ENCODE measurements at regions not wholly inside any gene's neighbourhood (a gene's known extent, or its start where the extent isn't known, plus 50 kb on each side); places are given as distances from the start of the nearest gene placed in this dataset.

- TF ChIP-seq, protein P1, sequence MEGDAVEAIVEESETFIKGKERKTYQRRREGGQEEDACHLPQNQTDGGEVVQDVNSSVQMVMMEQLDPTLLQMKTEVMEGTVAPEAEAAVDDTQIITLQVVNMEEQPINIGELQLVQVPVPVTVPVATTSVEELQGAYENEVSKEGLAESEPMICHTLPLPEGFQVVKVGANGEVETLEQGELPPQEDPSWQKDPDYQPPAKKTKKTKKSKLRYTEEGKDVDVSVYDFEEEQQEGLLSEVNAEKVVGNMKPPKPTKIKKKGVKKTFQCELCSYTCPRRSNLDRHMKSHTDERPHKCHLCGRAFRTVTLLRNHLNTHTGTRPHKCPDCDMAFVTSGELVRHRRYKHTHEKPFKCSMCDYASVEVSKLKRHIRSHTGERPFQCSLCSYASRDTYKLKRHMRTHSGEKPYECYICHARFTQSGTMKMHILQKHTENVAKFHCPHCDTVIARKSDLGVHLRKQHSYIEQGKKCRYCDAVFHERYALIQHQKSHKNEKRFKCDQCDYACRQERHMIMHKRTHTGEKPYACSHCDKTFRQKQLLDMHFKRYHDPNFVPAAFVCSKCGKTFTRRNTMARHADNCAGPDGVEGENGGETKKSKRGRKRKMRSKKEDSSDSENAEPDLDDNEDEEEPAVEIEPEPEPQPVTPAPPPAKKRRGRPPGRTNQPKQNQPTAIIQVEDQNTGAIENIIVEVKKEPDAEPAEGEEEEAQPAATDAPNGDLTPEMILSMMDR (IDR thresholded peaks at IDR 0.05): no peak
- TF ChIP-seq POLR2AphosphoS5 (IDR thresholded peaks at IDR 0.05) (no peak), POLR2A (IDR thresholded peaks at IDR 0.05) (no peak), EP300 (IDR thresholded peaks at IDR 0.05) (no peak)
These were observed 409.9 kb downstream of the BRINP1 start for GRCh38 chr9:118959366-118959765.
